ENCODE measurements at regions not wholly inside any gene's neighbourhood (a gene's known extent, or its start where the extent isn't known, plus 50 kb on each side); places are given as distances from the start of the nearest gene placed in this dataset.

- TF ChIP-seq ISL1 (CRISPR knock-in tag; IDR thresholded peaks at IDR 0.05) (peak; percentile 75), ZNF8 (CRISPR knock-in tag; IDR thresholded peaks at IDR 0.05) (no peak)
- peak; percentile 96 for ATAC-seq
Observed at GRCh38 chr5:123708074-123708806, 196.3 kb downstream of the CSNK1G3 start.

GRCh38 chr5:123706531-123706930 lies 194.6 kb downstream of the CSNK1G3 start:
- no peak for ATAC-seq
- no peak for TF ChIP-seq OSR1 (CRISPR knock-in tag; IDR thresholded peaks at IDR 0.05)
- TF ChIP-seq ESRRG (CRISPR knock-in tag; IDR thresholded peaks at IDR 0.05) = no peak
- no peak for TF ChIP-seq ZNF70 (CRISPR knock-in tag; IDR thresholded peaks at IDR 0.05)
- TF ChIP-seq ARNTL (CRISPR knock-in tag; IDR thresholded peaks at IDR 0.05; ENCODE audit: borderline replicate concordance, low read depth) = no peak
- TF ChIP-seq PATZ1 (CRISPR knock-in tag; IDR thresholded peaks at IDR 0.05; ENCODE audit: borderline replicate concordance) = no peak
- TF ChIP-seq GLIS3 (CRISPR knock-in tag; IDR thresholded peaks at IDR 0.05) = no peak
- TF ChIP-seq RARB (CRISPR knock-in tag; IDR thresholded peaks at IDR 0.05) = no peak
- TF ChIP-seq ISL1 (CRISPR knock-in tag; IDR thresholded peaks at IDR 0.05) = no peak
- TF ChIP-seq ZNF565 (CRISPR knock-in tag; conservative IDR thresholded peaks at IDR 0.05; ENCODE audit: low read depth) = no peak
- TF ChIP-seq POU6F1 (CRISPR knock-in tag; IDR thresholded peaks at IDR 0.05; ENCODE audit: borderline replicate concordance, low read depth) = no peak
- no peak for TF ChIP-seq CSDC2 (CRISPR knock-in tag; IDR thresholded peaks at IDR 0.05)
- no peak for TF ChIP-seq ZC3H10 (CRISPR knock-in tag; IDR thresholded peaks at IDR 0.05)
- no peak for TF ChIP-seq ZNF8 (CRISPR knock-in tag; IDR thresholded peaks at IDR 0.05)
- TF ChIP-seq CSRNP3 (CRISPR knock-in tag; IDR thresholded peaks at IDR 0.05) = no peak
- no peak for TF ChIP-seq ZFP30 (CRISPR knock-in tag; IDR thresholded peaks at IDR 0.05)
- no peak for TF ChIP-seq TSHZ2 (CRISPR knock-in tag; IDR thresholded peaks at IDR 0.05)
- TF ChIP-seq PPARA (CRISPR knock-in tag; IDR thresholded peaks at IDR 0.05; ENCODE audit: borderline replicate concordance) = no peak
- no peak for TF ChIP-seq BACH2 (CRISPR knock-in tag; IDR thresholded peaks at IDR 0.05; ENCODE audit: borderline replicate concordance)

- ATAC-seq = no peak
- TF ChIP-seq ZFP30 (CRISPR knock-in tag; IDR thresholded peaks at IDR 0.05) (no peak), ZFP3 (CRISPR knock-in tag; IDR thresholded peaks at IDR 0.05) (no peak), OSR1 (CRISPR knock-in tag; IDR thresholded peaks at IDR 0.05) (no peak), RARB (CRISPR knock-in tag; IDR thresholded peaks at IDR 0.05) (no peak), PATZ1 (CRISPR knock-in tag; IDR thresholded peaks at IDR 0.05; ENCODE audit: borderline replicate concordance) (no peak), ZNF565 (CRISPR knock-in tag; conservative IDR thresholded peaks at IDR 0.05; ENCODE audit: low read depth) (no peak), ZNF70 (CRISPR knock-in tag; IDR thresholded peaks at IDR 0.05) (no peak), TCF4 (CRISPR knock-in tag; IDR thresholded peaks at IDR 0.05; ENCODE audit: borderline replicate concordance) (no peak), BACH2 (CRISPR knock-in tag; IDR thresholded peaks at IDR 0.05; ENCODE audit: borderline replicate concordance) (no peak), CREB5 (CRISPR knock-in tag; IDR thresholded peaks at IDR 0.05; ENCODE audit: low read depth) (no peak), ESRRG (CRISPR knock-in tag; IDR thresholded peaks at IDR 0.05) (no peak), POU6F1 (CRISPR knock-in tag; IDR thresholded peaks at IDR 0.05; ENCODE audit: borderline replicate concordance, low read depth) (no peak), ZNF8 (CRISPR knock-in tag; IDR thresholded peaks at IDR 0.05) (no peak)
Observed at GRCh38 chr5:123705741-123706140, 193.8 kb downstream of the CSNK1G3 start.
